CD4-positive, alpha-beta T cell (primary cell): ENCODE measurements at regions not wholly inside any gene's neighbourhood (a gene's known extent, or its start where the extent isn't known, plus 50 kb on each side); places are given as distances from the start of the nearest gene placed in this dataset.

ENCODE experiments used
- ATAC-seq: fragments of 200-7000 bp; cut with Tn5 transposase; one replicate; pipeline ENCODE4 v1.10.0; 2022; ENCODE audit warnings: mild to moderate bottlenecking; ENCODE audit not compliant: poor library complexity
- CTCF ChIA-PET: fragments of 350-600 bp; sonication (Branson Sonifier 250); formaldehyde crosslinking; loops from one replicate; lab custom pipeline; 2021; ENCODE audit warnings: antibody characterized with exemption, inconsistent platforms; lab: Charles Lee
- POLR2A ChIA-PET: fragments of 350-600 bp; sonication (Branson Sonifier 250); formaldehyde crosslinking; loops from one replicate; lab custom pipeline; 2021; ENCODE audit warnings: antibody characterized with exemption, inconsistent platforms; lab: Charles Lee
- DNase-seq, 14 experiments: peaks; one replicate each; pipeline ENCODE4 v3.0.0-alpha.2; 2013 to 2020; ENCODE audit warnings: mixed read lengths in 2 of 14
- H3K27ac ChIP-seq, 2 donors: one replicate each; pipeline versions ENCODE4 v1.5.1 to v1.7.0; 2013; ENCODE audit warnings: low read length in 2 of 2, low read depth in 1 of 2, mild to moderate bottlenecking in 1 of 2
- H3K27me3 ChIP-seq, 2 experiments: 1 replicate in 1 of 2; 2 replicates in 1 of 2; pipeline versions ENCODE4 v1.6.1 to v1.7.0; 2013; ENCODE audit warnings: low read length in 2 of 2, control low read depth in 1 of 2, mild to moderate bottlenecking in 1 of 2, moderate library complexity in 1 of 2; ENCODE audit not compliant: insufficient read depth in 2 of 2, control insufficient read depth in 1 of 2
- H3K36me3 ChIP-seq: one replicate; pipeline ENCODE4 v1.6.1; 2013; ENCODE audit warnings: low read length, control low read depth; ENCODE audit not compliant: insufficient read depth
- H3K4me1 ChIP-seq: one replicate; pipeline ENCODE4 v1.6.1; 2013; ENCODE audit warnings: low read length, control low read depth; ENCODE audit not compliant: insufficient read depth
- H3K4me3 ChIP-seq: one replicate; pipeline ENCODE4 v1.5.1; 2013; ENCODE audit warnings: mild to moderate bottlenecking, low read length, moderate library complexity
- H3K9me3 ChIP-seq, 2 experiments: 1 replicate in 1 of 2; 2 replicates in 1 of 2; pipeline versions ENCODE4 v1.6.1 to v1.7.0; 2013; ENCODE audit warnings: low read length in 2 of 2, mild to moderate bottlenecking in 2 of 2, control low read depth in 1 of 2, moderate library complexity in 1 of 2; ENCODE audit not compliant: control insufficient read depth in 1 of 2, insufficient read depth in 1 of 2
- H3K27ac Mint-ChIP-seq: one replicate; pipeline ENCODE4 v1.8.0; 2020; ENCODE audit warnings: mixed read lengths
- H3K27me3 Mint-ChIP-seq: one replicate; pipeline ENCODE4 v1.8.0; 2021; ENCODE audit warnings: mixed read lengths
- H3K36me3 Mint-ChIP-seq: one replicate; pipeline ENCODE4 v1.8.0; 2021; ENCODE audit warnings: low read depth, mixed read lengths
- H3K4me1 Mint-ChIP-seq: one replicate; pipeline ENCODE4 v1.8.0; 2021; ENCODE audit warnings: low read depth, mixed read lengths
- H3K4me3 Mint-ChIP-seq: one replicate; pipeline ENCODE4 v1.8.0; 2020; ENCODE audit warnings: mild to moderate bottlenecking, mixed read lengths
- H3K9me3 Mint-ChIP-seq: one replicate; pipeline ENCODE4 v1.8.0; 2020; ENCODE audit warnings: mixed read lengths
- intact Hi-C, 2 experiments: fragments of 100-400 bp; cut with DNase I in 1 of 2; cut with micrococcal nuclease in 1 of 2; formaldehyde crosslinking; loops; one replicate each; pipeline versions ENCODE4 v1.15.1 to v1.9.0; 2023 to 2025; cut with DNase I, micrococcal nuclease
- TF ChIP-seq, protein P1 (sequence below): fragments of 200-600 bp; IDR thresholded peaks from one replicate; pipeline ENCODE4 v1.8.0; 2022; ENCODE audit warnings: antibody characterized with exemption, mild to moderate bottlenecking

GRCh38 chr9:135296735-135297455 is 182.7 kb upstream of the PPP1R26 start:
- no peak overlapping the region for H3K4me3 ChIP-seq
- H3K9me3 ChIP-seq = peaks cover 0 to 2% of the 10 kb centered on the region in 2 experiments
- intact Hi-C loops = no loop called here
- H3K4me1 Mint-ChIP-seq = no peaks in the 10 kb centered on the region
- no peaks in the 10 kb centered on the region for H3K36me3 Mint-ChIP-seq
- TF ChIP-seq, protein P1, sequence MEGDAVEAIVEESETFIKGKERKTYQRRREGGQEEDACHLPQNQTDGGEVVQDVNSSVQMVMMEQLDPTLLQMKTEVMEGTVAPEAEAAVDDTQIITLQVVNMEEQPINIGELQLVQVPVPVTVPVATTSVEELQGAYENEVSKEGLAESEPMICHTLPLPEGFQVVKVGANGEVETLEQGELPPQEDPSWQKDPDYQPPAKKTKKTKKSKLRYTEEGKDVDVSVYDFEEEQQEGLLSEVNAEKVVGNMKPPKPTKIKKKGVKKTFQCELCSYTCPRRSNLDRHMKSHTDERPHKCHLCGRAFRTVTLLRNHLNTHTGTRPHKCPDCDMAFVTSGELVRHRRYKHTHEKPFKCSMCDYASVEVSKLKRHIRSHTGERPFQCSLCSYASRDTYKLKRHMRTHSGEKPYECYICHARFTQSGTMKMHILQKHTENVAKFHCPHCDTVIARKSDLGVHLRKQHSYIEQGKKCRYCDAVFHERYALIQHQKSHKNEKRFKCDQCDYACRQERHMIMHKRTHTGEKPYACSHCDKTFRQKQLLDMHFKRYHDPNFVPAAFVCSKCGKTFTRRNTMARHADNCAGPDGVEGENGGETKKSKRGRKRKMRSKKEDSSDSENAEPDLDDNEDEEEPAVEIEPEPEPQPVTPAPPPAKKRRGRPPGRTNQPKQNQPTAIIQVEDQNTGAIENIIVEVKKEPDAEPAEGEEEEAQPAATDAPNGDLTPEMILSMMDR = no peak
- H3K27me3 ChIP-seq = peaks cover 0 to 4% of the 10 kb centered on the region in 2 experiments
- peaks cover 5% of the 10 kb centered on the region for H3K27me3 Mint-ChIP-seq
- POLR2A ChIA-PET = no interaction called here
- CTCF ChIA-PET = no interaction called here
- ATAC-seq (no peak), DNase-seq (peak in 1 of 14 experiments; percentile 2)
- H3K27ac ChIP-seq = no peak overlapping the region
- no peak overlapping the region for H3K27ac Mint-ChIP-seq
- H3K4me1 ChIP-seq = no peaks in the 10 kb centered on the region
- no peak overlapping the region for H3K4me3 Mint-ChIP-seq
- no peaks in the 10 kb centered on the region for H3K9me3 Mint-ChIP-seq
- no peaks in the 10 kb centered on the region for H3K36me3 ChIP-seq

DNA sequence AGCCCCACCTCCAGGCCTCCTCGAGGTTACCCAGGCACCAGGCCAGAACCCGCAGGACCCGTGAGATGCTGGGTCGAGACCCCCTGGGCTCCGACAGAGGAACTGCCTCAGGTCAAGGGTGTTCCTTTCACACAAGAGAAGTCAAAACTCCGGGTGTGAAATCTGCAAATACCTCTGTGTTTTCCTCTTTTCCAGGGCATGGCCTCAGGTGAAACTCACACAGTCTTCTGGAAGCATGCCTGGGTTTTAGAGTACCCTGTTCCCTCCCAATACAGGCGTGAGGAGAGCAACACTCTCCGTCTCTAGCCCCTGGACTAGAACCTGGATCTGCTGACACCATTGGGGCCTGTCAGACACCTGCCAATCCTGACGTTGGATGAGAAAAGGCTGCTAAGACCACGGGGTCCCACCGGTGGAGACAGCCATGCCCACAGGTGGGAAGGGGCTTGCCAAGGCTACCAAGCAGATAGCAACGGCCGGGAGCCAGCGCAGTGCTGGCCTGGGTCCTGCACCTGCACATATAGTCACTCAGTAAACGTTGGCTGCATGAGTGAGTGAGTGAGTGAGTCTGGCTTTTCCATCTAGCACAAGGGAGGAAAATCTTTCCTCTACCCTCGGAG is 182.0 kb upstream of the PPP1R26 start:
- Mint-ChIP-seq H3K27ac (no peak overlapping the region), H3K4me1 (no peaks in the 10 kb centered on the region), H3K4me3 (no peak overlapping the region), H3K9me3 (no peaks in the 10 kb centered on the region), H3K27me3 (peaks cover 5% of the 10 kb centered on the region), H3K36me3 (no peaks in the 10 kb centered on the region)
- H3K27ac ChIP-seq = no peak overlapping the region
- ATAC-seq = no peak
- POLR2A ChIA-PET = no interaction called here
- no peak for DNase-seq
- no peaks in the 10 kb centered on the region for H3K36me3 ChIP-seq
- H3K27me3 ChIP-seq = peaks cover 0 to 4% of the 10 kb centered on the region in 2 experiments
- H3K9me3 ChIP-seq = peaks cover 0 to 8% of the 10 kb centered on the region in 2 experiments
- intact Hi-C loops = no loop called here
- CTCF ChIA-PET = no interaction called here
- no peaks in the 10 kb centered on the region for H3K4me1 ChIP-seq
- TF ChIP-seq, protein P1 = no peak
- no peak overlapping the region for H3K4me3 ChIP-seq

DNA sequence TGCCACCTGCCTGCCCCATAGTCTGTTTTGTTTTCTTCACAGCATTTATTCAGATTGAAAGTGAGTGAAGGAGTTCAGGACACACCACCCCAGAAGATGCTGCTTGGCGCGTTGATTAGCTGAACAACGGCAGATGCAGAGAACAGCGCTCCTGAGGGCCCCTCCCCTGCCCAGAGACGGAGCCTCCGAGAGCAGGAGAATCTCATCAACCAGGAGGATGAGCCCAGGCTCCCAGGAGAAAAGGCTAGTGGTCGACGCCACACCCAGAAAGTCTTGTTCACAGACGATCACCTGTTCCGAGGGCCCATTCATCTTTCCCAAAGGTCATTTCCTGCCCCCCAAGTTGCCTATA is 180.4 kb upstream of the PPP1R26 start:
- no peak overlapping the region for H3K27ac Mint-ChIP-seq
- DNase-seq (no peak), ATAC-seq (no peak)
- TF ChIP-seq, protein P1 = no peak
- intact Hi-C loops = no loop called here
- H3K4me3 Mint-ChIP-seq = no peak overlapping the region
- ChIA-PET POLR2A (no interaction called here), CTCF (no interaction called here)
- Histone ChIP-seq H3K36me3 (no peaks in the 10 kb centered on the region), H3K9me3 (peaks cover 0 to 12% of the 10 kb centered on the region in 2 experiments), H3K27me3 (peaks cover 0 to 4% of the 10 kb centered on the region in 2 experiments), H3K4me3 (no peak overlapping the region), H3K27ac (no peak overlapping the region), H3K4me1 (no peaks in the 10 kb centered on the region)
- peaks cover 5% of the 10 kb centered on the region for H3K27me3 Mint-ChIP-seq
- H3K4me1 Mint-ChIP-seq = no peaks in the 10 kb centered on the region
- H3K9me3 Mint-ChIP-seq = no peaks in the 10 kb centered on the region
- no peaks in the 10 kb centered on the region for H3K36me3 Mint-ChIP-seq
